H9 (cell line): ENCODE measurements at regions not wholly inside any gene's neighbourhood (a gene's known extent, or its start where the extent isn't known, plus 50 kb on each side); places are given as distances from the start of the nearest gene placed in this dataset.

Experiments
- DNase-seq: peaks from one replicate; pipeline ENCODE4 v3.0.0-alpha.2; 2017
- H2AFZ ChIP-seq: one replicate; pipeline ENCODE4 v1.6.1; 2013; ENCODE audit warnings: mild to moderate bottlenecking, low read length, control low read depth, moderate library complexity
- H2AK5ac ChIP-seq: 2 replicates; pipeline ENCODE4 v1.6.1; 2013; ENCODE audit warnings: low read length, control low read depth, mixed read lengths; ENCODE audit not compliant: insufficient read length
- H2BK120ac ChIP-seq: one replicate; pipeline ENCODE4 v1.6.1; 2013; ENCODE audit warnings: low read depth, mild to moderate bottlenecking, low read length, control low read depth, inconsistent platforms; ENCODE audit not compliant: poor library complexity, severe bottlenecking
- H2BK12ac ChIP-seq: 2 replicates; pipeline ENCODE4 v1.6.1; 2013; ENCODE audit warnings: low read length, control low read depth, mixed read lengths, low read depth; ENCODE audit not compliant: insufficient read length
- H2BK15ac ChIP-seq: 2 replicates; pipeline ENCODE4 v1.6.1; 2013; ENCODE audit warnings: low read depth, low read length, control low read depth
- H2BK20ac ChIP-seq: one replicate; pipeline ENCODE4 v1.6.1; 2013; ENCODE audit warnings: low read depth, mild to moderate bottlenecking, low read length, control low read depth, inconsistent platforms; ENCODE audit not compliant: poor library complexity, severe bottlenecking
- H2BK5ac ChIP-seq: 2 replicates; pipeline ENCODE4 v1.6.1; 2013; ENCODE audit warnings: low read length, control low read depth, mixed read lengths; ENCODE audit not compliant: insufficient read length
- H3K14ac ChIP-seq: 2 replicates; pipeline ENCODE4 v1.6.1; 2013; ENCODE audit warnings: low read length, control low read depth; ENCODE audit not compliant: insufficient read depth
- H3K18ac ChIP-seq: 2 replicates; pipeline ENCODE4 v1.6.1; 2013; ENCODE audit warnings: low read depth, mild to moderate bottlenecking, mixed read lengths, low read length, control low read depth; ENCODE audit not compliant: insufficient read length
- H3K23ac ChIP-seq: 2 replicates; pipeline ENCODE4 v1.6.1; 2013; ENCODE audit warnings: low read length, control low read depth, mixed read lengths, low read depth; ENCODE audit not compliant: insufficient read length
- H3K23me2 ChIP-seq: 2 replicates; pipeline ENCODE4 v1.6.1; 2013; ENCODE audit warnings: low read depth, mild to moderate bottlenecking, mixed read lengths, low read length, control low read depth; ENCODE audit not compliant: insufficient read length, poor library complexity, severe bottlenecking
- H3K27ac ChIP-seq: 2 replicates; pipeline ENCODE4 v1.5.1; 2013; ENCODE audit warnings: low read length, control low read depth, mixed read lengths, low read depth; ENCODE audit not compliant: insufficient read length
- H3K27me3 ChIP-seq: 2 replicates; pipeline ENCODE4 v1.6.1; 2013; ENCODE audit warnings: low read length, control low read depth, inconsistent platforms; ENCODE audit not compliant: insufficient read depth
- H3K4ac ChIP-seq: 2 replicates; pipeline ENCODE4 v1.6.1; 2013; ENCODE audit warnings: low read depth, mild to moderate bottlenecking, control low read depth, inconsistent platforms, low read length, moderate library complexity
- H3K4me1 ChIP-seq: 2 replicates; pipeline ENCODE4 v1.6.1; 2013; ENCODE audit warnings: low read length, control low read depth, inconsistent platforms; ENCODE audit not compliant: insufficient read depth
- H3K4me2 ChIP-seq: 2 replicates; pipeline ENCODE4 v1.6.1; 2013; ENCODE audit warnings: low read length, control low read depth, mixed read lengths; ENCODE audit not compliant: insufficient read length, insufficient read depth
- H3K56ac ChIP-seq: 2 replicates; pipeline ENCODE4 v1.6.1; 2013; ENCODE audit warnings: low read depth, mild to moderate bottlenecking, mixed read lengths, low read length, control low read depth; ENCODE audit not compliant: insufficient read length
- H3K79me1 ChIP-seq: 2 replicates; pipeline ENCODE4 v1.6.1; 2013; ENCODE audit warnings: low read depth, mild to moderate bottlenecking, moderate library complexity, low read length, control low read depth, inconsistent platforms; ENCODE audit not compliant: insufficient read depth, poor library complexity, severe bottlenecking
- H3K79me2 ChIP-seq: 2 replicates; pipeline ENCODE4 v1.6.1; 2013; ENCODE audit warnings: low read length, control low read depth, inconsistent platforms; ENCODE audit not compliant: insufficient read depth
- H3K9ac ChIP-seq: 2 replicates; pipeline ENCODE4 v1.6.1; 2013; ENCODE audit warnings: low read length, control low read depth, mixed read lengths; ENCODE audit not compliant: insufficient read length; ENCODE audit errors: extremely low read depth
- H3K9me3 ChIP-seq: one replicate; pipeline ENCODE4 v1.6.1; 2013; ENCODE audit warnings: low read depth, low read length, inconsistent platforms; ENCODE audit not compliant: control insufficient read depth
- H3T11ph ChIP-seq: one replicate; pipeline ENCODE4 v1.6.1; 2013; ENCODE audit warnings: mild to moderate bottlenecking, low read length, control low read depth, inconsistent platforms
- H4K20me1 ChIP-seq: one replicate; pipeline ENCODE4 v1.6.1; 2013; ENCODE audit not compliant: control insufficient read depth, insufficient read length, insufficient read depth
- H4K5ac ChIP-seq: 2 replicates; pipeline ENCODE4 v1.6.1; 2013; ENCODE audit warnings: low read depth, mild to moderate bottlenecking, mixed read lengths, low read length, control low read depth; ENCODE audit not compliant: insufficient read length
- H4K8ac ChIP-seq: replicated peaks from 2 replicates; pipeline ENCODE4 v1.6.1; 2013; ENCODE audit warnings: low read length, control low read depth, mixed read lengths, low read depth; ENCODE audit not compliant: insufficient read length
- H4K91ac ChIP-seq: 2 replicates; pipeline ENCODE4 v1.6.1; 2013; ENCODE audit warnings: low read depth, mild to moderate bottlenecking, moderate library complexity, mixed read lengths, low read length, control low read depth; ENCODE audit not compliant: insufficient read length
- H3K27ac Mint-ChIP-seq, 3 experiments: 2 replicates in 2 of 3; 3 replicates in 1 of 3; pipeline ENCODE4 v1.8.0; 2020 to 2021; ENCODE audit warnings: mixed read lengths in 3 of 3, mild to moderate bottlenecking in 1 of 3, moderate library complexity in 1 of 3
- H3K27me3 Mint-ChIP-seq: 2 replicates; pipeline ENCODE4 v1.8.0; 2021; ENCODE audit warnings: low read depth, mild to moderate bottlenecking, moderate library complexity, mixed read lengths
- H3K36me3 Mint-ChIP-seq, 3 experiments: 2 replicates in 2 of 3; 3 replicates in 1 of 3; pipeline ENCODE4 v1.8.0; 2020 to 2021; ENCODE audit warnings: low read depth in 3 of 3, mixed read lengths in 3 of 3; ENCODE audit not compliant: insufficient read depth in 1 of 3
- H3K4me1 Mint-ChIP-seq, 2 experiments: 2 replicates each; pipeline ENCODE4 v1.8.0; 2020; ENCODE audit warnings: mixed read lengths in 2 of 2
- H3K4me3 Mint-ChIP-seq, 2 experiments: 2 replicates in 1 of 2; 3 replicates in 1 of 2; pipeline ENCODE4 v1.8.0; 2020 to 2021; ENCODE audit warnings: mild to moderate bottlenecking in 2 of 2, mixed read lengths in 2 of 2, moderate library complexity in 1 of 2
- H3K9me3 Mint-ChIP-seq, 2 experiments: 2 replicates in 1 of 2; 3 replicates in 1 of 2; pipeline ENCODE4 v1.8.0; 2020; ENCODE audit warnings: mild to moderate bottlenecking in 2 of 2, mixed read lengths in 2 of 2, moderate library complexity in 1 of 2
- WGBS: extraction: QIAGEN DNeasy Blood & Tissue Kit; methylation state at CpG from one replicate; pipeline ENCODE4 v1.1.7; 2013; ENCODE audit warnings: missing lambda C conversion rate, low lambda C conversion rate, mixed read lengths; ENCODE audit not compliant: insufficient read length; ENCODE audit errors: extremely low coverage; 5-methylcytosine and 5-hydroxymethylcytosine counted together
- TF ChIP-seq, protein P1 (sequence below): fragments of 200-600 bp; sonication (generic); conservative IDR thresholded peaks from 3 replicates; pipeline ENCODE4 v1.8.0; 2021; ENCODE audit warnings: antibody characterized with exemption, mild to moderate bottlenecking

DNA sequence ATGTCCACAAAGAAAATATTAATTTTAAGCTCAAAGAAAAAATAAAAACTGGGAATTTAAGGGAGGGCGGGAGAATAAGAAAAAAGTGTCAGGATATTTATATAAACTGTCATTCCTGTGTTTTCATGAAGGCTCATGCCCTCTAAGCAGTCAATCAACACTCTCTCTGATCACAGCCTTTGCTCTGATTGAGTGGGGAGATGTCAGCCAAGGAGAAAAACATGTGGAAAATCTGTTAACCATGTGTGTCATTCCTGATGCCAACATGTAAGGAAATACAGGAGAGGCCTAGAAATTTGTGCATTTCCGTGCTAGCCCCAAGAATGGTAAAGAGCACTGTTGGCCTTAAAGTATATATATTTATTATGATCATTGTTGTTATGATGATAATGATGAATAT is 137.9 kb upstream of the IRX5 start:
- Histone ChIP-seq H3T11ph (no peak overlapping the region), H4K20me1 (no peaks in the 10 kb centered on the region)
- peaks cover 0 to 2% (median 0%) of the 10 kb centered on the region in 3 experiments; a peak in 2 of 7 replicates for H3K36me3 Mint-ChIP-seq

More for the DNA sequence above, 137.9 kb upstream of the IRX5 start:
- Mint-ChIP-seq H3K27ac (no peak overlapping the region), H3K4me1 (no peaks in the 10 kb centered on the region), H3K27me3 (no peaks in the 10 kb centered on the region), H3K4me3 (no peak overlapping the region), H3K9me3 (peaks cover 5 to 7% of the 10 kb centered on the region in 2 experiments; a peak in 2 of 5 replicates)
- no peak overlapping the region for H3K4me2 ChIP-seq
- H2AFZ ChIP-seq, result no peak overlapping the region
- no peaks in the 10 kb centered on the region for H3K27me3 ChIP-seq
- no peak overlapping the region for H3K4ac ChIP-seq
- H2BK12ac ChIP-seq, result no peak overlapping the region
- TF ChIP-seq, protein P1, sequence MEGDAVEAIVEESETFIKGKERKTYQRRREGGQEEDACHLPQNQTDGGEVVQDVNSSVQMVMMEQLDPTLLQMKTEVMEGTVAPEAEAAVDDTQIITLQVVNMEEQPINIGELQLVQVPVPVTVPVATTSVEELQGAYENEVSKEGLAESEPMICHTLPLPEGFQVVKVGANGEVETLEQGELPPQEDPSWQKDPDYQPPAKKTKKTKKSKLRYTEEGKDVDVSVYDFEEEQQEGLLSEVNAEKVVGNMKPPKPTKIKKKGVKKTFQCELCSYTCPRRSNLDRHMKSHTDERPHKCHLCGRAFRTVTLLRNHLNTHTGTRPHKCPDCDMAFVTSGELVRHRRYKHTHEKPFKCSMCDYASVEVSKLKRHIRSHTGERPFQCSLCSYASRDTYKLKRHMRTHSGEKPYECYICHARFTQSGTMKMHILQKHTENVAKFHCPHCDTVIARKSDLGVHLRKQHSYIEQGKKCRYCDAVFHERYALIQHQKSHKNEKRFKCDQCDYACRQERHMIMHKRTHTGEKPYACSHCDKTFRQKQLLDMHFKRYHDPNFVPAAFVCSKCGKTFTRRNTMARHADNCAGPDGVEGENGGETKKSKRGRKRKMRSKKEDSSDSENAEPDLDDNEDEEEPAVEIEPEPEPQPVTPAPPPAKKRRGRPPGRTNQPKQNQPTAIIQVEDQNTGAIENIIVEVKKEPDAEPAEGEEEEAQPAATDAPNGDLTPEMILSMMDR, result no peak
- H3K23me2 ChIP-seq, result no peaks in the 10 kb centered on the region
- no peak for DNase-seq
- no peaks in the 10 kb centered on the region for H3K79me2 ChIP-seq
- no peak overlapping the region for H3K9ac ChIP-seq
- no peaks in the 10 kb centered on the region for H3K4me1 ChIP-seq
- WGBS, result no CpG with 5 or more reads among the region's 2 CpGs
- H4K91ac ChIP-seq, result no peak overlapping the region
- no peaks in the 10 kb centered on the region for H3K9me3 ChIP-seq
- H2BK120ac ChIP-seq, result no peak overlapping the region
- no peak overlapping the region for H3K56ac ChIP-seq
- no peak overlapping the region for H2BK5ac ChIP-seq
- no peak overlapping the region for H4K8ac ChIP-seq
- no peaks in the 10 kb centered on the region for H3K79me1 ChIP-seq
- H3K23ac ChIP-seq, result no peak overlapping the region
- no peak overlapping the region for H2BK20ac ChIP-seq
- H3K14ac ChIP-seq, result no peak overlapping the region
- H2AK5ac ChIP-seq, result no peak overlapping the region
- no peak overlapping the region for H3K18ac ChIP-seq
- H4K5ac ChIP-seq, result no peak overlapping the region
- no peak overlapping the region for H3K27ac ChIP-seq
- no peak overlapping the region for H2BK15ac ChIP-seq
